ENCODE measurements at regions not wholly inside any gene's neighbourhood (a gene's known extent, or its start where the extent isn't known, plus 50 kb on each side); places are given as distances from the start of the nearest gene placed in this dataset.

- CTCF ChIA-PET = no interaction called here
- Histone ChIP-seq H3K27ac (ENCODE audit: insufficient read depth, low read depth, low read length) (no peak overlapping the region), H3K4me3 (replicated peaks in 1 of 3; ENCODE audit: insufficient read depth in 1 of 3, low read depth in 1 of 3, low read length in 3 of 3) (no peak overlapping the region), H3K9me1 (replicated peaks; ENCODE audit: control insufficient read depth, extremely low read depth, insufficient read depth, low read length) (no peaks in the 10 kb centered on the region), H3K27me3 (ENCODE audit: control insufficient read depth in 2 of 2, insufficient read depth in 2 of 2, low read length in 2 of 2) (no peaks in the 10 kb centered on the region), H3K9ac (replicated peaks; ENCODE audit: extremely low read depth, insufficient read depth, low read length) (no peak overlapping the region), H3K36me3 (ENCODE audit: control insufficient read depth in 2 of 2, extremely low read depth in 1 of 2, insufficient read depth in 2 of 2, low read length in 2 of 2) (no peaks in the 10 kb centered on the region), H2AFZ (ENCODE audit: low read depth, low read length) (no peak overlapping the region), H4K20me1 (replicated peaks; ENCODE audit: control insufficient read depth, extremely low read depth, insufficient read depth, low read length) (no peaks in the 10 kb centered on the region), H3K79me2 (ENCODE audit: control insufficient read depth, insufficient read depth, low read length) (no peaks in the 10 kb centered on the region), H3K9me3 (replicated peaks; ENCODE audit: control insufficient read depth, insufficient read depth, low read length) (no peaks in the 10 kb centered on the region), H3K4me1 (ENCODE audit: control insufficient read depth, extremely low read depth, insufficient read depth, low read length) (no peaks in the 10 kb centered on the region), H3K4me2 (ENCODE audit: insufficient read depth, low read length) (no peak overlapping the region)
- intact Hi-C loops (cut with micrococcal nuclease) (loop anchor here (5.0 to 10.0 kb wide), 2 partner anchors 890 to 1082 kb away; no protein-coding TSS in a partner anchor), dilution Hi-C loops (cut with MboI; ENCODE audit: extremely low pct_ligation_motif_present, low sequenced_read_pairs) (no loop called here)
- DNase-seq (ENCODE audit: low read depth, low spot score) = no peak
- no peak for TF ChIP-seq MYC (IDR thresholded peaks at IDR 0.05; ENCODE audit: low read depth, low read length)
- no peak for TF ChIP-seq POLR2A (IDR thresholded peaks at IDR 0.05; ENCODE audit: low read depth, low read length)
- TF ChIP-seq CTCF (IDR thresholded peaks at IDR 0.05; ENCODE audit: extremely low read depth in 1 of 2, insufficient read depth in 1 of 2, low read depth in 1 of 2, low read length in 2 of 2) = no peak
- POLR2A ChIA-PET = no interaction called here
- FAIRE-seq = no peak
- BruUV-seq (replicated peaks) = no TSS peak
Measured at GRCh38 chrX:46404774-46405173, 140.4 kb downstream of the ZNF674 start.

GRCh38 chrX:46400530-46401443 lies 144.4 kb downstream of the ZNF674 start:
- CTCF ChIA-PET = no interaction called here
- intact Hi-C loops (cut with micrococcal nuclease) = loop anchor here (10.0 kb wide), 1 partner anchor 886 kb away; no protein-coding TSS in a partner anchor

More at GRCh38 chrX:46400530-46401443, 144.4 kb downstream of the ZNF674 start:
- Histone ChIP-seq H3K4me3 (replicated peaks in 1 of 3; ENCODE audit: insufficient read depth in 1 of 3, low read depth in 1 of 3, low read length in 3 of 3) (no peak overlapping the region), H3K27me3 (ENCODE audit: control insufficient read depth in 2 of 2, insufficient read depth in 2 of 2, low read length in 2 of 2) (no peaks in the 10 kb centered on the region), H3K9me3 (replicated peaks; ENCODE audit: control insufficient read depth, insufficient read depth, low read length) (no peaks in the 10 kb centered on the region), H3K4me2 (ENCODE audit: insufficient read depth, low read length) (no peak overlapping the region), H3K27ac (ENCODE audit: insufficient read depth, low read depth, low read length) (no peak overlapping the region), H3K9me1 (replicated peaks; ENCODE audit: control insufficient read depth, extremely low read depth, insufficient read depth, low read length) (no peaks in the 10 kb centered on the region), H3K79me2 (ENCODE audit: control insufficient read depth, insufficient read depth, low read length) (no peaks in the 10 kb centered on the region), H3K36me3 (ENCODE audit: control insufficient read depth in 2 of 2, extremely low read depth in 1 of 2, insufficient read depth in 2 of 2, low read length in 2 of 2) (no peaks in the 10 kb centered on the region), H4K20me1 (replicated peaks; ENCODE audit: control insufficient read depth, extremely low read depth, insufficient read depth, low read length) (no peaks in the 10 kb centered on the region), H3K9ac (replicated peaks; ENCODE audit: extremely low read depth, insufficient read depth, low read length) (no peak overlapping the region), H3K4me1 (ENCODE audit: control insufficient read depth, extremely low read depth, insufficient read depth, low read length) (no peaks in the 10 kb centered on the region), H2AFZ (ENCODE audit: low read depth, low read length) (no peak overlapping the region)
- DNase-seq (ENCODE audit: low read depth, low spot score) (no peak), FAIRE-seq (no peak)
- no peak for TF ChIP-seq POLR2A (IDR thresholded peaks at IDR 0.05; ENCODE audit: low read depth, low read length)
- TF ChIP-seq JUN (IDR thresholded peaks at IDR 0.05; ENCODE audit: borderline replicate concordance, insufficient read depth, insufficient read length, low read depth) = no peak
- TF ChIP-seq FOS (IDR thresholded peaks at IDR 0.05; ENCODE audit: borderline replicate concordance, insufficient read depth, low read length) = no peak
- TF ChIP-seq MAX (IDR thresholded peaks at IDR 0.05; ENCODE audit: insufficient read depth, insufficient read length) = no peak
- TF ChIP-seq GATA2 (IDR thresholded peaks at IDR 0.05; ENCODE audit: insufficient read depth, insufficient read length, low read depth, low read length) = no peak
- no peak for TF ChIP-seq CTCF (IDR thresholded peaks at IDR 0.05; ENCODE audit: extremely low read depth in 1 of 2, insufficient read depth in 1 of 2, low read depth in 1 of 2, low read length in 2 of 2)
- no peak for TF ChIP-seq EZH2 (IDR thresholded peaks at IDR 0.05; ENCODE audit: borderline replicate concordance, low read depth, low read length, severe bottlenecking)
- TF ChIP-seq POLR2AphosphoS5 (IDR thresholded peaks at IDR 0.05; ENCODE audit: insufficient read depth, low read depth, low read length) = no peak
- no peak for TF ChIP-seq MYC (IDR thresholded peaks at IDR 0.05; ENCODE audit: low read depth, low read length)
- POLR2A ChIA-PET = no interaction called here
- dilution Hi-C loops (cut with MboI; ENCODE audit: extremely low pct_ligation_motif_present, low sequenced_read_pairs) = no loop called here
- no TSS peak for BruUV-seq (replicated peaks)
